Natural killer cell (primary cell): ENCODE measurements at regions not wholly inside any gene's neighbourhood (a gene's known extent, or its start where the extent isn't known, plus 50 kb on each side); places are given as distances from the start of the nearest gene placed in this dataset.

Source experiments
- ATAC-seq, 3 donors: fragments of 150-1000 bp in 2 of 3; fragments of 200-7000 bp in 1 of 3; cut with Tn5 transposase; 1 replicate in 1 of 3; 2 replicates in 2 of 3; pipeline ENCODE4 v1.10.0; 2021; ENCODE audit warnings: mild to moderate bottlenecking in 2 of 3, moderate library complexity in 2 of 3
- DNase-seq, 2 donors: peaks; one replicate each; pipeline versions ENCODE4 v3.0.0 to v3.0.0-alpha.2; 2013 to 2021; ENCODE audit warnings: mixed read lengths in 1 of 2
- H3K27ac ChIP-seq: one replicate; pipeline ENCODE4 v1.5.1; 2013; ENCODE audit warnings: mild to moderate bottlenecking, low read length
- H3K27me3 ChIP-seq: one replicate; pipeline ENCODE4 v1.6.1; 2013; ENCODE audit warnings: low read length; ENCODE audit not compliant: control insufficient read depth, insufficient read depth
- H3K36me3 ChIP-seq: one replicate; pipeline ENCODE4 v1.6.1; 2013; ENCODE audit warnings: low read length; ENCODE audit not compliant: control insufficient read depth, insufficient read depth
- H3K4me1 ChIP-seq: one replicate; pipeline ENCODE4 v1.6.1; 2013; ENCODE audit warnings: low read length; ENCODE audit not compliant: control insufficient read depth, insufficient read depth
- H3K4me3 ChIP-seq: one replicate; pipeline ENCODE4 v1.5.1; 2013; ENCODE audit warnings: low read length
- H3K9me3 ChIP-seq: one replicate; pipeline ENCODE4 v1.6.1; 2013; ENCODE audit warnings: low read length; ENCODE audit not compliant: control insufficient read depth, insufficient read depth
- H3K27ac Mint-ChIP-seq, 2 donors: one replicate each; pipeline ENCODE4 v1.8.0; 2022; ENCODE audit warnings: mild to moderate bottlenecking in 2 of 2, mixed read lengths in 2 of 2, moderate library complexity in 1 of 2
- H3K27me3 Mint-ChIP-seq, 2 donors: one replicate each; pipeline ENCODE4 v1.8.0; 2022; ENCODE audit warnings: low read depth in 2 of 2, mixed read lengths in 2 of 2
- H3K36me3 Mint-ChIP-seq: one replicate; pipeline ENCODE4 v1.8.0; 2022; ENCODE audit warnings: mixed read lengths
- H3K4me1 Mint-ChIP-seq, 2 donors: one replicate each; pipeline ENCODE4 v1.8.0; 2022; ENCODE audit warnings: mixed read lengths in 2 of 2
- H3K4me3 Mint-ChIP-seq: one replicate; pipeline ENCODE4 v1.8.0; 2022; ENCODE audit warnings: mild to moderate bottlenecking, moderate library complexity, mixed read lengths
- H3K9me3 Mint-ChIP-seq, 2 donors: one replicate each; pipeline ENCODE4 v1.8.0; 2022; ENCODE audit warnings: mixed read lengths in 2 of 2
- WGBS: methylation state at CpG from one replicate; pipeline ENCODE4 v1.1.7; 2013; ENCODE audit warnings: missing lambda C conversion rate; ENCODE audit not compliant: insufficient coverage; 5-methylcytosine and 5-hydroxymethylcytosine counted together
- intact Hi-C: fragments of 100-400 bp; cut with micrococcal nuclease; formaldehyde crosslinking; loops from one replicate; pipeline ENCODE4 v1.14.2; 2022
- TF ChIP-seq, protein P1 (sequence below): fragments of 200-600 bp; IDR thresholded peaks from one replicate; pipeline ENCODE4 v1.8.0; 2022; ENCODE audit warnings: antibody characterized with exemption

DNA sequence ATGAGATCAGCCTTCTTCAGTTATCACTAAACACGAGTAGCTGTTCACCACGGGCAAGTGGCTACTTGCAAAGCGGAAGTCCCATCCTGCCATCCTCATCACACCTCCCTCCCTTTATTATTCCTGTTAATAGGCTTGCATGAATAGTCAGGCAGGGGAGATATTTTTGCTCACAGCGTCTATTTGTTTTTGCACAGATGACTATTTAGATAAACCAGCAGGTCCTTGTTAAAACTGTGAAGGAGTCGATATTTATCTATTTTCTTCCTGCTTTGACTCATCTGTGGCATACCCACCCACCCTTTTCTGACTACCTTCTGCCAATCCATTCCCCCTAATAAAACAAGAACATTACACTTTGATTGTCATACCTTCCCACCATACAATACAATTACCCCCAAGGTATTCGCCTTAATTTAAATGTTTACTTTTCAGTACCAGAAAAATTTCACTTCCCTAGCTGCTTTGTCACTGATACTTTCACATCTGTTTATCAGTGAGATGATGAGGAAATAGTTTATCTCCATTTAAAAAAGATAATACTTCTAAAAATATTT, 96.6 kb upstream of the BANK1 start:
- TF ChIP-seq, protein P1, sequence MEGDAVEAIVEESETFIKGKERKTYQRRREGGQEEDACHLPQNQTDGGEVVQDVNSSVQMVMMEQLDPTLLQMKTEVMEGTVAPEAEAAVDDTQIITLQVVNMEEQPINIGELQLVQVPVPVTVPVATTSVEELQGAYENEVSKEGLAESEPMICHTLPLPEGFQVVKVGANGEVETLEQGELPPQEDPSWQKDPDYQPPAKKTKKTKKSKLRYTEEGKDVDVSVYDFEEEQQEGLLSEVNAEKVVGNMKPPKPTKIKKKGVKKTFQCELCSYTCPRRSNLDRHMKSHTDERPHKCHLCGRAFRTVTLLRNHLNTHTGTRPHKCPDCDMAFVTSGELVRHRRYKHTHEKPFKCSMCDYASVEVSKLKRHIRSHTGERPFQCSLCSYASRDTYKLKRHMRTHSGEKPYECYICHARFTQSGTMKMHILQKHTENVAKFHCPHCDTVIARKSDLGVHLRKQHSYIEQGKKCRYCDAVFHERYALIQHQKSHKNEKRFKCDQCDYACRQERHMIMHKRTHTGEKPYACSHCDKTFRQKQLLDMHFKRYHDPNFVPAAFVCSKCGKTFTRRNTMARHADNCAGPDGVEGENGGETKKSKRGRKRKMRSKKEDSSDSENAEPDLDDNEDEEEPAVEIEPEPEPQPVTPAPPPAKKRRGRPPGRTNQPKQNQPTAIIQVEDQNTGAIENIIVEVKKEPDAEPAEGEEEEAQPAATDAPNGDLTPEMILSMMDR: no peak
- no peaks in the 10 kb centered on the region for H3K4me1 Mint-ChIP-seq
- intact Hi-C loops: no loop called here
- no peak overlapping the region for H3K27ac Mint-ChIP-seq
- no peak overlapping the region for H3K4me3 Mint-ChIP-seq
- Histone ChIP-seq H3K27ac (no peak overlapping the region), H3K27me3 (no peaks in the 10 kb centered on the region), H3K4me3 (no peak overlapping the region), H3K9me3 (no peaks in the 10 kb centered on the region), H3K36me3 (no peaks in the 10 kb centered on the region), H3K4me1 (no peaks in the 10 kb centered on the region)
- H3K27me3 Mint-ChIP-seq: peaks cover 0 to 9% of the 10 kb centered on the region in 2 donors
- ATAC-seq (no peak), DNase-seq (no peak)
- 85% methylated on average over 4 of the region's 6 CpGs for WGBS
- H3K36me3 Mint-ChIP-seq: no peaks in the 10 kb centered on the region
- H3K9me3 Mint-ChIP-seq: no peaks in the 10 kb centered on the region

DNA sequence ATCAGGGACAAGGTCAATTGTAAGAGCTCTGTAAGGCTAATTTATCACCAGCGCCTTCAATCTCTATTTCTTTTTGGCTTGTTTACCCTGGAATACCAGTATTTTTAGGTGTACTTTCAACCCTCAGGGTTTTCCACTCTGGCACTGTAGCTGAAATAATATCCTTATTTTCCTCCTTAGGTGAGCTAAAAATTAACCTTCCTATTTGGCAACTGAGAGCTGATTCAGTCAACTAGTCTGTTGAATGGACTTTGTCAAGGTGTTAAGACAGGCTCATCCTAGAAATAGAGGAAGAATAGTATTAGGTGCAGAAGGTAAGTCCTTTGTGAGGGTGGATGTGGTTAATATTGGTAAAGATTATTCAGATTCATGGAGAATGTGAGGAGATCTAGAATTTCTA, 101.3 kb upstream of the BANK1 start:
- no peaks in the 10 kb centered on the region for H3K36me3 ChIP-seq
- Mint-ChIP-seq H3K4me1 (no peaks in the 10 kb centered on the region), H3K4me3 (no peak overlapping the region), H3K36me3 (no peaks in the 10 kb centered on the region), H3K27me3 (peaks cover 5 to 6% of the 10 kb centered on the region in 2 donors), H3K27ac (no peak overlapping the region), H3K9me3 (no peaks in the 10 kb centered on the region)
- H3K27ac ChIP-seq: no peak overlapping the region
- intact Hi-C loops: no loop called here
- H3K4me1 ChIP-seq: no peaks in the 10 kb centered on the region
- DNase-seq (no peak), ATAC-seq (no peak)
- TF ChIP-seq, protein P1: no peak
- no peaks in the 10 kb centered on the region for H3K27me3 ChIP-seq
- H3K9me3 ChIP-seq: no peaks in the 10 kb centered on the region
- no peak overlapping the region for H3K4me3 ChIP-seq
- WGBS: 100% methylated on average over 1 of the region's 1 CpG

DNA sequence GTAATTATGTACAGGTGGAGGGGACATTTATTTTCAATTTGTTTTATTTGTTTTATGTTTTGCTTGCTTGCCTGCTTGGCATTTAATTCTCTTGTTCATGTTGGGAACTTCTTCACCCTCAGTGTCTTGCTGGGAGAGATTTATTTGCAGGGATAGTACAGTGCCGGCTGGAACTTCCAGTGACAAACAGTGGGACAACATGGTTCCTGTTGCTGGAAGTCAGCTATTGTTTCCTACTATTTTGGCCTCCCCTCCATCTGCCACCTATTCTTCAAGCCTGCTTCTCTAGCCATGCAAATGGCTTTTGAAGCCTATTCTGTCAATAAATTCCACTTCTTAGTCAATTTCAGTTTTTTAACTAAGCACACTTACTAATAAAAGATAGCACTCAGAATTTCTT, 105.4 kb upstream of the BANK1 start:
- 100% methylated on average over 1 of the region's 1 CpG for WGBS
- no peaks in the 10 kb centered on the region for H3K9me3 ChIP-seq
- DNase-seq: no peak

More for the DNA sequence above, 105.4 kb upstream of the BANK1 start:
- intact Hi-C loops: no loop called here
- Mint-ChIP-seq H3K9me3 (no peaks in the 10 kb centered on the region), H3K27ac (no peak overlapping the region), H3K4me3 (no peak overlapping the region), H3K36me3 (no peaks in the 10 kb centered on the region), H3K4me1 (no peaks in the 10 kb centered on the region), H3K27me3 (peaks cover 0 to 6% of the 10 kb centered on the region in 2 donors)
- TF ChIP-seq, protein P1: no peak
- Histone ChIP-seq H3K36me3 (no peaks in the 10 kb centered on the region), H3K4me1 (no peaks in the 10 kb centered on the region), H3K27me3 (no peaks in the 10 kb centered on the region), H3K4me3 (no peak overlapping the region), H3K27ac (no peak overlapping the region)
- no peak for ATAC-seq
